ENCODE measurements at regions not wholly inside any gene's neighbourhood (a gene's known extent, or its start where the extent isn't known, plus 50 kb on each side); places are given as distances from the start of the nearest gene placed in this dataset.

GRCh38 chr10:128759174-128759573 lies 633.0 kb upstream of the MKI67 start:
- intact Hi-C loops (cut with DNase I): loop anchor here in 1 of 10 donors (10.0 kb wide), 1 partner anchor 56 kb away; no protein-coding TSS in a partner anchor
- Histone ChIP-seq H3K4me1 (no peaks in the 10 kb centered on the region), H3K9me3 (no peaks in the 10 kb centered on the region), H3K27me3 (no peaks in the 10 kb centered on the region), H3K4me3 (no peak overlapping the region), H3K27ac (no peak overlapping the region), H3K36me3 (no peaks in the 10 kb centered on the region)
- ATAC-seq (no peak), DNase-seq (no peak)
- WGBS, 4 donors: 87 to 91% (median 90%) methylated on average over 8 of the region's 8 CpGs
- TF ChIP-seq CTCF (IDR thresholded peaks at IDR 0.05) (no peak), POLR2A (IDR thresholded peaks at IDR 0.05) (no peak)

DNA sequence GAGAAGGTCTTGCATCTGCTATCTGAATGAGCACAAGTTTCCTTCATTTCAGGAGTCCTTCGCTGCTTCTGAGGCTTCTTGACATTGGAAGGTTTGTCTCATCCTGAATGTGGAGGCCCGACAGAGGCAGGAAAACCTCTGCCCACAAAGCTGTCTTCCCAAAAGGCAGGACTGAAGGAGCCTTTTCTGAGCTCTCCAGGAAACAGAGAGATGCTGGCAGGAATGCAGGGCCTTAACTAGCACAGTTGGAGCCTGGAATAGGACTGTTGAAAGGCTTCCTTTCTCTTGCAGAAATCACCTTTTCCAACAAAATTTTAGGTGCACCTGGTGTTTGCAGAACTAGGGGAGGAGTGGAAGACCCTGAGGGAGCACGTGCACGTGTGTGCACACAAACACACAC lies 637.4 kb upstream of the MKI67 start:
- no peaks in the 10 kb centered on the region for H3K4me1 ChIP-seq
- H3K27me3 ChIP-seq: peaks cover 0 to 7% (median 0%) of the 10 kb centered on the region in 9 donors
- H3K9me3 ChIP-seq: no peaks in the 10 kb centered on the region
- H3K36me3 ChIP-seq: no peaks in the 10 kb centered on the region
- DNase-seq (no peak), ATAC-seq (no peak)
- 72 to 79% (median 77%) methylated on average over 4 of the region's 4 CpGs for WGBS, 4 donors
- H3K4me3 ChIP-seq: no peak overlapping the region
- no peak overlapping the region for H3K27ac ChIP-seq
- TF ChIP-seq CTCF (IDR thresholded peaks at IDR 0.05) (no peak), POLR2A (IDR thresholded peaks at IDR 0.05) (no peak)
- intact Hi-C loops (cut with DNase I): no loop called here

DNA sequence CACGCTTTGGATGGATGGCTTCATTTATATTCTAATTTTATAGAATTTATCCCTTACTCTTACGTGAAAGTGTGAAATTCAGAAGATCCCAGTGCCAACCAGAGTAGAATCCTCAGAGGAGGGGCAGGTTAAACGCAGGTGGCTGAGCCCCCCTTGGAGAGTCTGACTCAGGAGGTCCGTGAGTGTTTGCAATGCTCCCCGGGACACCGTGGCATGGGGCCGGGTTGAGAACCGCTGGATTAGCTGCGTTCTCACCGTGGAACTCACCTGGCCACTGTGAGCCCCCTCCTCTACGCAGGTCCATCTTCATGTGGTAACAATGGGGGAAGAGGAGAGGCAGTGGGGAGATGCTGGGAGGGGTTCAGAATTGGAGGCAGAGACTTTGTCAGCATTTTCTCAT lies 638.0 kb upstream of the MKI67 start:
- DNase-seq (no peak), ATAC-seq (no peak)
- no peak for TF ChIP-seq CTCF (IDR thresholded peaks at IDR 0.05)
- TF ChIP-seq POLR2A (IDR thresholded peaks at IDR 0.05): no peak
- H3K36me3 ChIP-seq: no peaks in the 10 kb centered on the region
- no peak overlapping the region for H3K4me3 ChIP-seq
- intact Hi-C loops (cut with DNase I): no loop called here
- no peaks in the 10 kb centered on the region for H3K9me3 ChIP-seq
- no peak overlapping the region for H3K27ac ChIP-seq
- H3K27me3 ChIP-seq: peaks cover 0 to 7% (median 0%) of the 10 kb centered on the region in 9 donors
- WGBS, 4 donors: 84 to 88% (median 86%) methylated on average over 11 of the region's 11 CpGs
- H3K4me1 ChIP-seq: no peaks in the 10 kb centered on the region

DNA sequence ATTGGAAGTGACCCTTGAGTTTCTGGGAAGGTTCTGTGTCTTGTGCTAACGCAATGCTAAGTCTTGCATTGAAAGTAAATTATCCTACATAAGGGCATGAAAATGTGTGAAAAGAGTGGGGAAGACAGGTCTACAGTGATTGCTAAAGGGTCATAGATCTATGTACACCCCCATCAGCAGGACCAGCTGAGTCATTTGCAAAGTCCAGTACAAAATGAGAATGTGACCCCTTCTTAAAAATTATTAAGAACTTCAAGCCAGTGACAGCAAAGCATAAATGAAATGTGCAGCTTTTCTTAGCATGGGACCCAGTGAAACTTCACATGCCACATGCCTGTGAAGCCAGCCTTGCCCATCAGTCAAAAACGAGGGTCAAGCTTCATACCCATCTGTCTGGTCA lies 640.7 kb upstream of the MKI67 start:
- 74 to 83% (median 80%) methylated on average over 2 of the region's 2 CpGs for WGBS, 4 donors
- H3K4me3 ChIP-seq: no peak overlapping the region

More for the DNA sequence above, 640.7 kb upstream of the MKI67 start:
- Histone ChIP-seq H3K9me3 (peaks cover 0 to 1% (median 0%) of the 10 kb centered on the region in 12 donors), H3K27ac (no peak overlapping the region), H3K36me3 (no peaks in the 10 kb centered on the region), H3K4me1 (no peaks in the 10 kb centered on the region), H3K27me3 (peaks cover 0 to 14% (median 0%) of the 10 kb centered on the region in 9 donors)
- no peak for TF ChIP-seq POLR2A (IDR thresholded peaks at IDR 0.05)
- TF ChIP-seq CTCF (IDR thresholded peaks at IDR 0.05): no peak
- intact Hi-C loops (cut with DNase I): no loop called here
- ATAC-seq: no peak
- no peak for DNase-seq
